Activated naive CD8-positive, alpha-beta T cell treated with anti-CD3 and anti-CD28 coated beads for 36 hours (primary cell): ENCODE measurements at regions not wholly inside any gene's neighbourhood (a gene's known extent, or its start where the extent isn't known, plus 50 kb on each side); places are given as distances from the start of the nearest gene placed in this dataset.
"Not testable (repeated sequence)": the region's sequence is repeated elsewhere in the genome, so short reads cannot be mapped to it uniquely, and the experiment has no call there.

Experiments
- DNase-seq: peaks from one replicate; pipeline ENCODE4 v3.0.0; 2021
- H3K27ac Mint-ChIP-seq: one replicate; pipeline ENCODE4 v1.8.0; 2022; ENCODE audit warnings: mild to moderate bottlenecking, moderate library complexity, mixed read lengths
- H3K27me3 Mint-ChIP-seq: one replicate; pipeline ENCODE4 v1.8.0; 2022; ENCODE audit warnings: mild to moderate bottlenecking, mixed read lengths
- H3K36me3 Mint-ChIP-seq: one replicate; pipeline ENCODE4 v1.8.0; 2021; ENCODE audit warnings: mild to moderate bottlenecking, mixed read lengths
- H3K4me1 Mint-ChIP-seq: one replicate; pipeline ENCODE4 v1.8.0; 2021; ENCODE audit warnings: mixed read lengths
- H3K4me3 Mint-ChIP-seq: one replicate; pipeline ENCODE4 v1.8.0; 2022; ENCODE audit warnings: mild to moderate bottlenecking, moderate library complexity, mixed read lengths
- H3K9me3 Mint-ChIP-seq: one replicate; pipeline ENCODE4 v1.8.0; 2022; ENCODE audit warnings: mixed read lengths

GRCh38 chr3:26042126-26042525 is 252.2 kb downstream of the OXSM start:
- H3K27ac Mint-ChIP-seq, DNase-seq, H3K27me3 Mint-ChIP-seq, H3K4me3 Mint-ChIP-seq, H3K4me1 Mint-ChIP-seq, H3K36me3 Mint-ChIP-seq: not testable (repeated sequence)
- H3K9me3 Mint-ChIP-seq = peaks cover 17% of the 10 kb centered on the region

- no peaks in the 10 kb centered on the region for H3K4me1 Mint-ChIP-seq
- DNase-seq = no peak
- H3K4me3 Mint-ChIP-seq = no peak overlapping the region
- no peaks in the 10 kb centered on the region for H3K36me3 Mint-ChIP-seq
- no peaks in the 10 kb centered on the region for H3K27me3 Mint-ChIP-seq
- no peaks in the 10 kb centered on the region for H3K9me3 Mint-ChIP-seq
- H3K27ac Mint-ChIP-seq = no peak overlapping the region
Measured at GRCh38 chr3:26049951-26050350, 260.1 kb downstream of the OXSM start.

DNA sequence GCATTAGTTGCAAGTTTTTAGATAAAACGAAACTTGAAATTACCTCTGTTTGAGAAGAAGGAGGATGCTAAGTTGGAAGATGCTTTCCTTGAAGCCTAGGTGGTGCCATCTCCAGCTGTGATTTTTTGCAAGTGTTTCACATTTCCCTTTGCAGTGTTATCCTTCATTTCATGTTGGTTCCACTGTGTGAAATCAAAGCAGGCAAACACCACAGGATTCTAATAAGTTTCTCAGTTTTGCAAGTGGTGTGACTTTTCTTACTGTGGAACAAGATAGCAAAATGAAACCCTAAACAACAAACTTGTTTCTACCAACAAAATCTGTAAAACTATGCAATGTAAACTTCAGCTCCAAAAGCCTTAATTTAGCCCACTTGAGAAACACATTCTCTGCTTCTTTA is 260.9 kb downstream of the OXSM start:
- no peak overlapping the region for H3K27ac Mint-ChIP-seq
- H3K9me3 Mint-ChIP-seq = no peaks in the 10 kb centered on the region
- no peak for DNase-seq
- no peaks in the 10 kb centered on the region for H3K4me1 Mint-ChIP-seq
- H3K36me3 Mint-ChIP-seq = no peaks in the 10 kb centered on the region
- no peaks in the 10 kb centered on the region for H3K27me3 Mint-ChIP-seq
- H3K4me3 Mint-ChIP-seq = no peak overlapping the region

- no peaks in the 10 kb centered on the region for H3K4me1 Mint-ChIP-seq
- no peaks in the 10 kb centered on the region for H3K36me3 Mint-ChIP-seq
- no peak for DNase-seq
- H3K27ac Mint-ChIP-seq = no peak overlapping the region
- H3K27me3 Mint-ChIP-seq = no peaks in the 10 kb centered on the region
- H3K9me3 Mint-ChIP-seq = no peaks in the 10 kb centered on the region
- no peak overlapping the region for H3K4me3 Mint-ChIP-seq
Measured at GRCh38 chr3:26058901-26059321, 269.0 kb downstream of the OXSM start.

DNA sequence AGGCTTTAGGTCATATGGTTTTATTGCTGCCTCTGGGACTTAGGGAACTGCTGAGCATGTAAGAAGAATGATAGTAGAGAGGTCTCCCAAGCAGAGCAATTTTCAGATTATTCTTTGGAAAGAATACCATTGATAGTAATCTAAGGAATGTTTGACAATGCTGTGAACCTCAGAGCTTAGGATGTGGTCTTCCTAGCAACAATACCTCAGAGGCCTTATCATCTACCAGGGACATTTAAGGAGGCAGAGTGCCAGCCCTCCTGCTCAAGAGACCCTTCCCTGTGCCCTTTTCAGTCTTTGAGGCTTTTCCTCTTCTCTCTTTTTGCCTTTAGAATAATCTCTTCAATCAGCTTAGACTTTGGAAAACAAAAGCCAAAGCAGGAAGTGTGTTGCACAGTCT is 272.1 kb downstream of the OXSM start:
- Mint-ChIP-seq H3K36me3 (no peaks in the 10 kb centered on the region), H3K4me1 (no peaks in the 10 kb centered on the region), H3K9me3 (no peaks in the 10 kb centered on the region), H3K27ac (no peak overlapping the region), H3K4me3 (no peak overlapping the region), H3K27me3 (no peaks in the 10 kb centered on the region)
- no peak for DNase-seq

- no peaks in the 10 kb centered on the region for H3K27me3 Mint-ChIP-seq
- no peaks in the 10 kb centered on the region for H3K36me3 Mint-ChIP-seq
- H3K4me3 Mint-ChIP-seq = no peak overlapping the region
- H3K4me1 Mint-ChIP-seq = no peaks in the 10 kb centered on the region
- no peaks in the 10 kb centered on the region for H3K9me3 Mint-ChIP-seq
- no peak overlapping the region for H3K27ac Mint-ChIP-seq
- no peak for DNase-seq
Measured at GRCh38 chr3:26064297-26064696, 274.4 kb downstream of the OXSM start.

DNA sequence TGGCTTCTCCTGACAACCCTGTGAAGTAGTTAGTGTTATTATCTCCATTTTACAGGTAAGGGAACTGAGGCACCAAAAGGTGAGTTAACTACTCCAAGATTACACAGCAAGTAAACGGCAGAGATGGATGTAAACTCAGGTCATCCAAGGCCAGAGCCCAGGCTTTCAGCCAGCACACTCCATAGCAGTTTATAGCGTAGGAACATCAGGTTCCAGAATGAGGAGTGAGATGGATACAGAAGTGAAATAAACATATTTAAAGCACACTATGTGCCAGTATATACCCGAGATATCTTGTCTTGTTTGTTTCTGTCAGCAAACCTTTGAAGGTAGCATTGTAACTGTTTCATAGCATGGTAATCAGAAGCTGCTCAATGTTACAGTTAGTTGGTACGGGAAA is 279.0 kb downstream of the OXSM start:
- Mint-ChIP-seq H3K4me1 (no peaks in the 10 kb centered on the region), H3K4me3 (no peak overlapping the region), H3K27ac (no peak overlapping the region), H3K36me3 (no peaks in the 10 kb centered on the region), H3K27me3 (peaks cover 3% of the 10 kb centered on the region), H3K9me3 (peaks cover 3% of the 10 kb centered on the region)
- no peak for DNase-seq

- no peak for DNase-seq
- no peak overlapping the region for H3K4me3 Mint-ChIP-seq
- H3K36me3 Mint-ChIP-seq = no peaks in the 10 kb centered on the region
- H3K9me3 Mint-ChIP-seq = peaks cover 3% of the 10 kb centered on the region
- no peaks in the 10 kb centered on the region for H3K4me1 Mint-ChIP-seq
- peaks cover 3% of the 10 kb centered on the region for H3K27me3 Mint-ChIP-seq
- H3K27ac Mint-ChIP-seq = no peak overlapping the region
Measured at GRCh38 chr3:26070854-26071253, 281.0 kb downstream of the OXSM start.

- Mint-ChIP-seq H3K4me3 (no peak overlapping the region), H3K27me3 (peaks cover 7% of the 10 kb centered on the region), H3K4me1 (no peaks in the 10 kb centered on the region), H3K9me3 (peaks cover 3% of the 10 kb centered on the region), H3K27ac (no peak overlapping the region), H3K36me3 (no peaks in the 10 kb centered on the region)
- DNase-seq = no peak
Measured at GRCh38 chr3:26074080-26074479, 284.2 kb downstream of the OXSM start.

DNA sequence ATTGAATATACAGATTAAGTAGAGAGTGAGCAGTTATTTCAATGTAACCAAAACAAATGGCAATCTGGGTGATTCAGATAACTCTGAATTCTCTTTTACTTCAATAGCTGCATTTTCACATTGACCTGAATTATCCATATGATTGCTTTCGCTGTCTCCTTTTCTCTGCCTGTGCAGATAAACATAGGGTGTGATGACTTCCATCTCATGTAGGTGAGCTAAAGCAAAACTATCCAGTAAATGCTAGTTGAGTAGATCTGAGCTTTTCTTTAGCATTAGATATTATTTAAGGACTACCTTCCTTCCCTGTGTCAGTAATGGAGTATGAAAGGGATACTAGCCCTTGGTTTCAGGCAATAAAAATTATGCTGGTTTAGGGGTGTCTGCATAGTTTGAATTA is 288.6 kb downstream of the OXSM start:
- Mint-ChIP-seq H3K9me3 (peaks cover 2% of the 10 kb centered on the region), H3K4me3 (no peak overlapping the region), H3K27me3 (peaks cover 4% of the 10 kb centered on the region), H3K36me3 (no peaks in the 10 kb centered on the region), H3K4me1 (no peaks in the 10 kb centered on the region), H3K27ac (no peak overlapping the region)
- no peak for DNase-seq

DNA sequence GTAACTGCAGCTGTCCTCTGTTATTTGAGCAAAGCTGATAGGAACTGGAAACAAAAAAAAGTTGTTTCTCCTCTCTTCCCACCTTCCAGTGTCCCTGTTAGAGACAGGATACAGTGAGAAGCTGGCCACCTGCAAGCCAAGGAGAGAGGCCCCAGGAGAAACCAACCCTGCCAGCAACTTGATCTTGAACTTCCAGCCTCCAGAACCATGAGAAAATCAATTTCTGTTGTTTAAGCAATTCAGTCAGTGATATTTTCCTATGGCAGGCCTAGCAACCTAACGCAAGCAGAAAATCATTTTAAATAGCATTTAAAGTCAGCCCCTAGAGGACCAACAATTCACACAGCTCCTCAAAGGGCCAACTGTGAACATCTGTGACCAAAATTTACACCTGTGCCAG is 291.3 kb downstream of the OXSM start:
- peaks cover 2% of the 10 kb centered on the region for H3K27me3 Mint-ChIP-seq
- H3K36me3 Mint-ChIP-seq = no peaks in the 10 kb centered on the region
- H3K4me1 Mint-ChIP-seq = no peaks in the 10 kb centered on the region
- H3K27ac Mint-ChIP-seq = no peak overlapping the region
- H3K4me3 Mint-ChIP-seq = no peak overlapping the region
- no peak for DNase-seq
- H3K9me3 Mint-ChIP-seq = peaks cover 1% of the 10 kb centered on the region

DNA sequence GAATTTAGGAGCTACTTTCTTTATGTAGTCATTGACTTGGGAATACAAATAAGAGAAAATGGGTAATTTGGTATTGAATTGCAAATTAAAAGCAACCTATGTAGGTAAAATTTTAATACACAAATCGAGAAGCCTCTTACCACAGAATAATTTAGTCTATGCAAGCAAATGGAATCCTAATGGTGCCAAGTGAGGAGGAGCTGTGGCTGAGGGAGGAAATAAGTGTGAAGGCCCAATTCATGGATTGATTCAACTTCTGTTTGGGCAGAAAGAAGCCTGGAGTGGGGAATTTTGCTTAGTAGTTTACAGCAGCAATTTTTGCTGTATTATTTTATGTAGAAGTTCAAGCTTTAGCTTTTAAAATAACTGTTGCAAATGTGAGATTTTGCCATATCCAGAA is 291.9 kb downstream of the OXSM start:
- peaks cover 4% of the 10 kb centered on the region for H3K9me3 Mint-ChIP-seq
- no peaks in the 10 kb centered on the region for H3K36me3 Mint-ChIP-seq
- no peak overlapping the region for H3K27ac Mint-ChIP-seq
- H3K4me1 Mint-ChIP-seq = no peaks in the 10 kb centered on the region
- no peak overlapping the region for H3K4me3 Mint-ChIP-seq
- H3K27me3 Mint-ChIP-seq = no peaks in the 10 kb centered on the region
- no peak for DNase-seq

- Mint-ChIP-seq H3K9me3 (peaks cover 7% of the 10 kb centered on the region), H3K27ac (no peak overlapping the region), H3K27me3 (no peaks in the 10 kb centered on the region), H3K4me3 (no peak overlapping the region), H3K4me1 (no peaks in the 10 kb centered on the region), H3K36me3 (no peaks in the 10 kb centered on the region)
- DNase-seq = no peak
Measured at GRCh38 chr3:26082911-26083310, 293.0 kb downstream of the OXSM start.

DNA sequence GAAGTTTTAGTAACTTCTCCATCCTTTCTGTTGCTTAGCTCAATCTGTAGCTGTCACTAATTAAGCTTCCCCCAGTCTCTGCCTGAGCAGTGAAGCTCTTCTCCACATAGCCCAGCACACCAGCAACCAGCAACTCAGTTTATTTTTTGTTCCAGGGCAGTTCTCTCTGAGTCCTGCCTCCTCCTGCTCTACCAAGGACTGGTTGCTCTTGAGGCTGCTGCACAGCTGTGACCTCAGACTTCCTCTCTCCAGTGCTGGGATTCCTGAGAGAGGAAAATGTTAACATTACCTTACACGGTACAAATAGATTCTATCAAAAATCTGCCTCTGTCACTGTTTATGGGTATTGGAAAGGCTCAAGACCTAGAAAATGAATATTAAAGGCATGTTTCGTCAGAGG is 294.7 kb downstream of the OXSM start:
- no peak for DNase-seq
- Mint-ChIP-seq H3K4me3 (no peak overlapping the region), H3K4me1 (no peaks in the 10 kb centered on the region), H3K36me3 (no peaks in the 10 kb centered on the region), H3K9me3 (peaks cover 18% of the 10 kb centered on the region), H3K27me3 (no peaks in the 10 kb centered on the region), H3K27ac (no peak overlapping the region)

DNA sequence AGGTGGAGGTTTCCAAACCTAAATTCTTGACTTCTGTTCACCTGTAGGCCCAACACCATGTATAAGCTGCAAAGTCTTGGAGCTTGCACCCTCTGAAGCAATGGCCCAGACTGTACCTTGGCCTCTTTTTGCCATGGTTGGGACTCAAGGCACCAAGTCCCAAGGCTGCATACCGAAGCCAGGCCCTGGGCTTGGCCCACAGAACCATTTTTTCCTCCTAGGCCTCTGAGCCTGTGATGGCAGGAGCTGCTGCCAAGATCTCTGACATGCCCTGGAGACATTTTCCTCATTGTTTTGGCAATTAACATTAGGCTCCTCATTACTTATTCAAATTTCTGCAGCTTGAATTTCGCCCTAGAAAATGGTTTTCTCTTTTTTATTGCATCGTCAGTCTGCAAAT is 297.9 kb downstream of the OXSM start:
- DNase-seq = no peak
- Mint-ChIP-seq H3K4me3 (no peak overlapping the region), H3K27me3 (no peaks in the 10 kb centered on the region), H3K9me3 (peaks cover 18% of the 10 kb centered on the region), H3K36me3 (no peaks in the 10 kb centered on the region), H3K4me1 (no peaks in the 10 kb centered on the region), H3K27ac (no peak overlapping the region)

- Mint-ChIP-seq H3K4me3 (no peak overlapping the region), H3K27me3 (no peaks in the 10 kb centered on the region), H3K9me3 (peaks cover 20% of the 10 kb centered on the region), H3K36me3 (no peaks in the 10 kb centered on the region), H3K4me1 (no peaks in the 10 kb centered on the region), H3K27ac (no peak overlapping the region)
- no peak for DNase-seq
Measured at GRCh38 chr3:26089249-26089648, 299.4 kb downstream of the OXSM start.

DNA sequence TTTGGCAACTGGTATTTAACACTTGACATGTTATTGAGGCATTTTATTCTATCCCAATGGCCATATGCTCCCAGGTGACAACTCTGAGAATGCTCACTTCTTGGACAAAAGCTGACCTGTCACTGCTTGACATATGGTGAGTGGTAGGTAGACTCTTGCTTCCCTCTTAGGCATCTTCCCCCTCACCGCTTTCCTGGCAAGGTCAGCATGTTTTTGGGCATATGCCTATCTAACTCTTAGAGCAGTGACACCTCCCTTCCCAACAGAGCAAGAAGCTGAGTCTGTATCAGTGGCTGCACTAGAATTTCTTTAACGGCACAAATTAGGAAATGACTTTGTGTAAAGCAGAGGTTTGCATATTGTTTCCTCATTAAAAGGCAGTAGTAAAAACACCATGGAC is 300.7 kb downstream of the OXSM start:
- Mint-ChIP-seq H3K36me3 (no peaks in the 10 kb centered on the region), H3K9me3 (peaks cover 20% of the 10 kb centered on the region), H3K4me3 (no peak overlapping the region), H3K4me1 (no peaks in the 10 kb centered on the region), H3K27ac (no peak overlapping the region), H3K27me3 (no peaks in the 10 kb centered on the region)
- DNase-seq = no peak
